ENCODE measurements at regions not wholly inside any gene's neighbourhood (a gene's known extent, or its start where the extent isn't known, plus 50 kb on each side); places are given as distances from the start of the nearest gene placed in this dataset.

DNA sequence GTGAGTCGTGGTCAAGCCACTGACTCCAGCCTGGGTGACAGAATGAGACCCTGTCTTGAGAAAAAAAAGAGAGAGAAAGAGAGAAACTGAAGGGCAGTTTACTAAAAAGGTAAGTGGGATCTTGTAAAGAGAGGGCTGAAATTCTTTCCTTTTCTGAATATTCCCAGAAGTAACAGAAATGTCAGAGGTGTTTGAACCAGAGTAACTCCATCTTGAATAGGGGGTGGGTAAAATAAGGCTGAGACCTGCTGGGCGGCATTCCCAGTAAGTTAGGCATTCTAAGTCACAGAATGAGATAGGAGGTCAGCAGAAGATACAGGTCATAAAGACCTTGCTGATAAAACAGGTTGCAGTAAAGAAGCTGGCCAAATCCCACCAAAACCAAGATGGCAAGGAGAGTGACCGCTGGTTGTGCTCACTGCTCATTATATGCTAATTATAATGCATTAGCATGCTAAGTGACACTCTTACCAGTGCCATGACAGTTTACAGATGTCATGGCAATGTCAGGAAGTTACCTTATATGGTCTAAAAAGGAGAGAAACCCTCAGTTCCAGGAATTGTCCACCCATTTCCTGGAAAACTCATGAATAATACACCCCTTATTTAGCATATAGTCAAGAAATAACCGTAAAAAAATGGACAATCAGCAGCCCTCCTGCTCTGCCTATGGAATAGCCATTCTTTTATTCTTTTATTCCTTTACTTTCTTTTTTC is 1334.3 kb upstream of the ZEB2 start:
- TF ChIP-seq ZFP30 (CRISPR knock-in tag; IDR thresholded peaks at IDR 0.05) (no peak), TCF4 (CRISPR knock-in tag; IDR thresholded peaks at IDR 0.05; ENCODE audit: borderline replicate concordance) (no peak), ARNTL (CRISPR knock-in tag; IDR thresholded peaks at IDR 0.05; ENCODE audit: borderline replicate concordance, low read depth) (no peak), ZFP3 (CRISPR knock-in tag; IDR thresholded peaks at IDR 0.05) (no peak), OSR1 (CRISPR knock-in tag; IDR thresholded peaks at IDR 0.05) (no peak), ZNF565 (CRISPR knock-in tag; conservative IDR thresholded peaks at IDR 0.05; ENCODE audit: low read depth) (no peak), ZC3H10 (CRISPR knock-in tag; IDR thresholded peaks at IDR 0.05) (no peak), PPARA (CRISPR knock-in tag; IDR thresholded peaks at IDR 0.05; ENCODE audit: borderline replicate concordance) (no peak), TSHZ2 (CRISPR knock-in tag; IDR thresholded peaks at IDR 0.05) (no peak), CSRNP3 (CRISPR knock-in tag; IDR thresholded peaks at IDR 0.05) (no peak), ZNF70 (CRISPR knock-in tag; IDR thresholded peaks at IDR 0.05) (no peak)
- TF ChIP-seq, protein P1, sequence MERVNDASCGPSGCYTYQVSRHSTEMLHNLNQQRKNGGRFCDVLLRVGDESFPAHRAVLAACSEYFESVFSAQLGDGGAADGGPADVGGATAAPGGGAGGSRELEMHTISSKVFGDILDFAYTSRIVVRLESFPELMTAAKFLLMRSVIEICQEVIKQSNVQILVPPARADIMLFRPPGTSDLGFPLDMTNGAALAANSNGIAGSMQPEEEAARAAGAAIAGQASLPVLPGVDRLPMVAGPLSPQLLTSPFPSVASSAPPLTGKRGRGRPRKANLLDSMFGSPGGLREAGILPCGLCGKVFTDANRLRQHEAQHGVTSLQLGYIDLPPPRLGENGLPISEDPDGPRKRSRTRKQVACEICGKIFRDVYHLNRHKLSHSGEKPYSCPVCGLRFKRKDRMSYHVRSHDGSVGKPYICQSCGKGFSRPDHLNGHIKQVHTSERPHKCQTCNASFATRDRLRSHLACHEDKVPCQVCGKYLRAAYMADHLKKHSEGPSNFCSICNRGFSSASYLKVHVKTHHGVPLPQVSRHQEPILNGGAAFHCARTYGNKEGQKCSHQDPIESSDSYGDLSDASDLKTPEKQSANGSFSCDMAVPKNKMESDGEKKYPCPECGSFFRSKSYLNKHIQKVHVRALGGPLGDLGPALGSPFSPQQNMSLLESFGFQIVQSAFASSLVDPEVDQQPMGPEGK (CRISPR knock-in tag; IDR thresholded peaks at IDR 0.05; ENCODE audit: borderline replicate concordance): no peak
- TF ChIP-seq, protein P2, sequence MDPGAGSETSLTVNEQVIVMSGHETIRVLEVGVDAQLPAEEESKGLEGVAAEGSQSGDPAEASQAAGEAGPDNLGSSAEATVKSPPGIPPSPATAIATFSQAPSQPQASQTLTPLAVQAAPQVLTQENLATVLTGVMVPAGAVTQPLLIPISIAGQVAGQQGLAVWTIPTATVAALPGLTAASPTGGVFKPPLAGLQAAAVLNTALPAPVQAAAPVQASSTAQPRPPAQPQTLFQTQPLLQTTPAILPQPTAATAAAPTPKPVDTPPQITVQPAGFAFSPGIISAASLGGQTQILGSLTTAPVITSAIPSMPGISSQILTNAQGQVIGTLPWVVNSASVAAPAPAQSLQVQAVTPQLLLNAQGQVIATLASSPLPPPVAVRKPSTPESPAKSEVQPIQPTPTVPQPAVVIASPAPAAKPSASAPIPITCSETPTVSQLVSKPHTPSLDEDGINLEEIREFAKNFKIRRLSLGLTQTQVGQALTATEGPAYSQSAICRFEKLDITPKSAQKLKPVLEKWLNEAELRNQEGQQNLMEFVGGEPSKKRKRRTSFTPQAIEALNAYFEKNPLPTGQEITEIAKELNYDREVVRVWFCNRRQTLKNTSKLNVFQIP (CRISPR knock-in tag; IDR thresholded peaks at IDR 0.05; ENCODE audit: borderline replicate concordance, low read depth): no peak
- ATAC-seq: no peak

DNA sequence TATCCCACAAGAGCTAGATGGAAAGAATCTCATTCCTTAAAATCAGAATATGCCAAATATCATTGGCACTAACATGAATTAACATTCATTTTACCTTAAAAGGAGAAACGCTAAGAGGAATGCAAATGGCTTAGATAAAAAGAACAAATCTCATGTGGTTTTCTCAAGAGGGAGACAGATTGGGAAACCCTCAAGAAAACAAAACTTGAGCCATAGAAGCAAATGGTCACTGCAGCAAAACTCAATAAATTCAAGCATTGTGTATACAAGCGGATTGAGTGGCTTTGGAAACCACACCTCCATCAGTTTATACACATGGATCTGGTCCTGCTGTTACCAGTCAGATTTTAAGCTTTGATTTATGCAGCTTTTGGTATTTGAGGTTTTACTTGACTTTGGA is 1331.8 kb upstream of the ZEB2 start:
- no peak for ATAC-seq
- TF ChIP-seq TSHZ2 (CRISPR knock-in tag; IDR thresholded peaks at IDR 0.05): no peak
- no peak for TF ChIP-seq RARB (CRISPR knock-in tag; IDR thresholded peaks at IDR 0.05)
- no peak for TF ChIP-seq ISL1 (CRISPR knock-in tag; IDR thresholded peaks at IDR 0.05)
- TF ChIP-seq ESRRG (CRISPR knock-in tag; IDR thresholded peaks at IDR 0.05): no peak
- TF ChIP-seq ZNF8 (CRISPR knock-in tag; IDR thresholded peaks at IDR 0.05): no peak
- no peak for TF ChIP-seq CSRNP3 (CRISPR knock-in tag; IDR thresholded peaks at IDR 0.05)
- TF ChIP-seq ARNTL (CRISPR knock-in tag; IDR thresholded peaks at IDR 0.05; ENCODE audit: borderline replicate concordance, low read depth): no peak
